NT2/D1 (cell line): ENCODE measurements at regions not wholly inside any gene's neighbourhood (a gene's known extent, or its start where the extent isn't known, plus 50 kb on each side); places are given as distances from the start of the nearest gene placed in this dataset.

Source experiments
- SUZ12 ChIP-seq: IDR thresholded peaks from 2 replicates; pipeline ENCODE4 v1.6.1; 2011; ENCODE audit not compliant: insufficient read length, insufficient read depth; ENCODE audit errors: extremely low read depth
- YY1 ChIP-seq: IDR thresholded peaks from 2 replicates; pipeline ENCODE4 v1.6.1; 2011; ENCODE audit not compliant: insufficient read length, insufficient read depth
- ZNF274 ChIP-seq: IDR thresholded peaks from 2 replicates; pipeline ENCODE4 v1.6.1; 2011; ENCODE audit warnings: mild to moderate bottlenecking, low read depth, low read length

DNA sequence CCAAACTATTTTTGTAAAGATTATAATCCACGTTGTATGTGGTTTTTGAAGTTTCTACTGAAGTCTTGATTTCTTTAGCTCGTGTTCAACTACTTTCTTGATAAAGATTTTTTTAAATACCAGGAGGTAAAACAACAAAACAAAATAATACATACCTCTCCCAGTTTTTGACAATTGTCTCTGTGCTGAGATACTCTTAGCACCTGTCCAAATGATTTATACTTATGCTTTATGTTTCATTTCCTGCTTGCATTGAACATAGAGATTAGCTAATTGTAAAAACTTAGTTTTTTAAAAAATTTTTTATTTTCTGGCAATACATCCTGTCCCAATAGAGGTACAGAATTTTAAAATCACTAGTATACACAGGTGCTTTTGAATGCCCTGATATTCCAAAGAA, 506.9 kb upstream of the ADGRB3 start:
- no peak for TF ChIP-seq YY1
- no peak for TF ChIP-seq ZNF274
- no peak for TF ChIP-seq SUZ12
